ENCODE measurements at regions not wholly inside any gene's neighbourhood (a gene's known extent, or its start where the extent isn't known, plus 50 kb on each side); places are given as distances from the start of the nearest gene placed in this dataset.

GRCh38 chr15:29959384-29960137 lies 123.2 kb upstream of the GOLGA8J start:
- no peak for TF ChIP-seq CTCF (conservative IDR thresholded peaks at IDR 0.05; ENCODE audit: low read depth)
- no peak for DNase-seq (ENCODE audit: low spot score)
- ChIA-PET POLR2A (ENCODE audit: low non-redundant PET) (no interaction called here), CTCF (no interaction called here)
- H3K27ac ChIP-seq = no peak overlapping the region

GRCh38 chr15:29952225-29952624 lies 130.0 kb upstream of the TJP1 start:
- ChIA-PET POLR2A (ENCODE audit: low non-redundant PET) (no interaction called here), CTCF (no interaction called here)
- no peak for DNase-seq (ENCODE audit: low spot score)
- H3K27ac ChIP-seq = no peak overlapping the region
- no peak for TF ChIP-seq CTCF (conservative IDR thresholded peaks at IDR 0.05; ENCODE audit: low read depth)

GRCh38 chr15:29945943-29946596 lies 123.8 kb upstream of the TJP1 start:
- ChIA-PET CTCF (no interaction called here), POLR2A (ENCODE audit: low non-redundant PET) (no interaction called here)
- H3K27ac ChIP-seq = peak overlapping the region; percentile 70
- TF ChIP-seq CTCF (conservative IDR thresholded peaks at IDR 0.05; ENCODE audit: low read depth) = no peak
- peak; percentile 77 for DNase-seq (ENCODE audit: low spot score)

GRCh38 chr15:29944925-29945324 lies 122.7 kb upstream of the TJP1 start:
- CTCF ChIA-PET = no interaction called here
- no peak overlapping the region for H3K27ac ChIP-seq
- POLR2A ChIA-PET (ENCODE audit: low non-redundant PET) = no interaction called here
- TF ChIP-seq CTCF (conservative IDR thresholded peaks at IDR 0.05; ENCODE audit: low read depth) = no peak
- no peak for DNase-seq (ENCODE audit: low spot score)

GRCh38 chr15:29942548-29942947 lies 120.3 kb upstream of the TJP1 start:
- no peak overlapping the region for H3K27ac ChIP-seq
- POLR2A ChIA-PET (ENCODE audit: low non-redundant PET) = no interaction called here
- CTCF ChIA-PET = interaction anchor here (0.6 kb wide), 1 partner anchor 133 kb away, joined by 3 read pairs; no protein-coding TSS in a partner anchor
- DNase-seq (ENCODE audit: low spot score) = no peak
- TF ChIP-seq CTCF (conservative IDR thresholded peaks at IDR 0.05; ENCODE audit: low read depth) = no peak

- ChIA-PET POLR2A (ENCODE audit: low non-redundant PET) (no interaction called here), CTCF (interaction anchor here (0.6 kb wide), 1 partner anchor 133 kb away, joined by 3 read pairs; no protein-coding TSS in a partner anchor)
- TF ChIP-seq CTCF (conservative IDR thresholded peaks at IDR 0.05; ENCODE audit: low read depth) = no peak
- no peak overlapping the region for H3K27ac ChIP-seq
- DNase-seq (ENCODE audit: low spot score) = no peak
These were observed 119.9 kb upstream of the TJP1 start for GRCh38 chr15:29942143-29942542.
